HCT116 (cell line): ENCODE measurements at regions not wholly inside any gene's neighbourhood (a gene's known extent, or its start where the extent isn't known, plus 50 kb on each side); places are given as distances from the start of the nearest gene placed in this dataset.

Experiments
- ATAC-seq: fragments of 200-7000 bp; cut with Tn5 transposase; 2 replicates; pipeline ENCODE4 v1.9.1; 2020; ENCODE audit warnings: mild to moderate bottlenecking, moderate library complexity
- BruUV-seq: library from RNA; stranded (reverse); fragments of 400-500 nt; replicated peaks from 2 replicates; lab custom pipeline; 2021; lab: Mats Ljungman, UMichigan
- CTCF ChIA-PET: fragments of 300-600 bp; sonication (Branson Sonifier 250); formaldehyde crosslinking; loops from one replicate; lab custom pipeline; 2021; ENCODE audit warnings: antibody characterized with exemption; lab: Charles Lee
- POLR2A ChIA-PET: fragments of 300-600, 350-600 bp; sonication (Branson Sonifier 250); formaldehyde crosslinking; loops from one replicate; lab custom pipeline; 2021; ENCODE audit warnings: antibody characterized with exemption; lab: Charles Lee
- RAD21 ChIA-PET, 2 experiments: fragments of 300-600 bp; sonication (Branson Sonifier 250); formaldehyde crosslinking; loops; one replicate each; lab custom pipeline; 2023; ENCODE audit warnings: low total read pairs in 2 of 2; ENCODE audit not compliant: uncharacterized antibody in 2 of 2, unreplicated experiment in 2 of 2, low non-redundant PET in 1 of 2; lab: Charles Lee
- DNase-seq: peaks from one replicate; pipeline ENCODE4 v3.0.0-alpha.2; 2010; ENCODE audit warnings: low read depth, low spot score
- H2AFZ ChIP-seq: fragments of 200-600 bp; shearing (Covaris generic), sonication (generic); 2 replicates; pipeline ENCODE4 v1.6.1; 2017; ENCODE audit warnings: low read depth, mixed run types, mixed read lengths, antibody characterized with exemption, low read length; ENCODE audit not compliant: poor library complexity, severe bottlenecking
- H3K27ac ChIP-seq: 2 replicates; pipeline ENCODE4 v1.5.1; 2012; ENCODE audit warnings: low read depth, low read length
- H3K27me3 ChIP-seq: fragments of 200-600 bp; sonication (generic); 2 replicates; pipeline ENCODE4 v1.6.1; 2016; ENCODE audit warnings: mixed run types, low read length, mixed read lengths; ENCODE audit not compliant: insufficient read depth
- H3K36me3 ChIP-seq, 2 experiments: fragments of 200-500 bp in 1 of 2; fragments of 200-600 bp in 1 of 2; sonication (Bioruptor generic) in 1 of 2; sonication (generic) in 1 of 2; 2 replicates each; pipeline versions ENCODE4 v1.5.1 to v1.6.1; 2014 to 2016; ENCODE audit warnings: low read length in 2 of 2, inconsistent platforms in 1 of 2, mixed read lengths in 1 of 2, mixed run types in 1 of 2; ENCODE audit not compliant: insufficient read depth in 2 of 2, control insufficient read depth in 1 of 2
- H3K4me1 ChIP-seq, 2 experiments: fragments of 200-600 bp in 1 of 2; sonication (generic) in 1 of 2; 2 replicates each; pipeline versions ENCODE4 v1.5.1 to v1.6.1; 2012 to 2017; ENCODE audit warnings: low read length in 2 of 2, inconsistent platforms in 1 of 2, mild to moderate bottlenecking in 1 of 2, mixed read lengths in 1 of 2, mixed run types in 1 of 2, moderate library complexity in 1 of 2; ENCODE audit not compliant: insufficient read depth in 2 of 2, control insufficient read depth in 1 of 2
- H3K4me2 ChIP-seq: fragments of 200-600 bp; sonication (generic); 2 replicates; pipeline ENCODE4 v1.6.1; 2017; ENCODE audit warnings: mixed run types, low read length, mixed read lengths
- H3K4me3 ChIP-seq, 2 experiments: fragments of 200-600 bp in 1 of 2; sonication (generic) in 1 of 2; replicated peaks in 1 of 2; 2 replicates each; pipeline ENCODE4 v1.5.1; 2011 to 2016; ENCODE audit warnings: low read length in 2 of 2, control low read depth in 1 of 2, low read depth in 1 of 2, mild to moderate bottlenecking in 1 of 2, mixed read lengths in 1 of 2, mixed run types in 1 of 2
- H3K79me2 ChIP-seq: fragments of 200-600 bp; sonication (generic); 2 replicates; pipeline ENCODE4 v1.6.1; 2017; ENCODE audit warnings: mild to moderate bottlenecking, mixed run types, low read length, moderate library complexity, mixed read lengths; ENCODE audit not compliant: insufficient read depth
- H3K9ac ChIP-seq: fragments of 200-600 bp; sonication (generic); 2 replicates; pipeline ENCODE4 v1.6.1; 2016; ENCODE audit warnings: low read length, mixed read lengths
- H3K9me2 ChIP-seq: fragments of 200-600 bp; sonication (generic), shearing (Covaris generic); 2 replicates; pipeline ENCODE4 v1.6.1; 2017; ENCODE audit warnings: mixed run types, mild to moderate bottlenecking, moderate library complexity; ENCODE audit not compliant: insufficient read depth
- H3K9me3 ChIP-seq, 2 experiments: fragments of 200-500 bp in 1 of 2; fragments of 200-600 bp in 1 of 2; sonication (Bioruptor generic) in 1 of 2; sonication (generic) in 1 of 2; 2 replicates each; pipeline ENCODE4 v1.6.1; 2014 to 2017; ENCODE audit warnings: low read length in 2 of 2, mixed read lengths in 2 of 2, inconsistent platforms in 1 of 2, low read depth in 1 of 2, mild to moderate bottlenecking in 1 of 2, mixed run types in 1 of 2, moderate library complexity in 1 of 2; ENCODE audit not compliant: control insufficient read depth in 1 of 2, insufficient read depth in 1 of 2
- H4K20me1 ChIP-seq: fragments of 200-600 bp; sonication (generic), shearing (Covaris generic); 2 replicates; pipeline ENCODE4 v1.6.1; 2017; ENCODE audit warnings: mixed run types, mild to moderate bottlenecking, moderate library complexity; ENCODE audit not compliant: insufficient read depth
- CEBPB ChIP-seq: IDR thresholded peaks from 2 replicates; pipeline ENCODE4 v1.6.1; 2012; ENCODE audit warnings: low read depth
- EGR1 ChIP-seq: IDR thresholded peaks from 2 replicates; pipeline ENCODE4 v1.6.1; 2012; ENCODE audit warnings: low read depth
- EZH2 ChIP-seq: fragments of 200-600 bp; sonication (generic); IDR thresholded peaks from 2 replicates; pipeline ENCODE4 v1.6.1; 2017; ENCODE audit warnings: antibody characterized with exemption, mixed run types
- EZH2phosphoT487 ChIP-seq: fragments of 200-600 bp; IDR thresholded peaks from 2 replicates; pipeline ENCODE4 v1.6.1; 2018; ENCODE audit warnings: antibody characterized with exemption, borderline replicate concordance
- FOSL1 ChIP-seq: IDR thresholded peaks from 2 replicates; pipeline ENCODE4 v1.6.1; 2012; ENCODE audit warnings: low read depth
- JUND ChIP-seq: IDR thresholded peaks from 2 replicates; pipeline ENCODE4 v1.6.1; 2012
- POLR2A ChIP-seq: IDR thresholded peaks from 2 replicates; pipeline ENCODE4 v1.7.0; 2011; ENCODE audit warnings: borderline replicate concordance; ENCODE audit not compliant: insufficient read depth, insufficient read length; ENCODE audit errors: extremely low read depth
- POLR2AphosphoS5 ChIP-seq: IDR thresholded peaks from 2 replicates; pipeline ENCODE4 v1.6.1; 2011; ENCODE audit warnings: mild to moderate bottlenecking, low read depth, low read length, moderate library complexity
- RAD21 ChIP-seq: IDR thresholded peaks from 2 replicates; pipeline ENCODE4 v1.6.1; 2012; ENCODE audit warnings: low read depth, mild to moderate bottlenecking
- SP1 ChIP-seq: IDR thresholded peaks from 2 replicates; pipeline ENCODE4 v1.6.1; 2012; ENCODE audit warnings: low read depth
- TCF7L2 ChIP-seq: IDR thresholded peaks from 2 replicates; pipeline ENCODE4 v1.7.0; 2011; ENCODE audit warnings: borderline replicate concordance, inconsistent platforms; ENCODE audit not compliant: insufficient read depth, insufficient read length; ENCODE audit errors: extremely low read depth
- YY1 ChIP-seq: IDR thresholded peaks from 2 replicates; pipeline ENCODE4 v1.6.1; 2011; ENCODE audit warnings: low read length, low read depth, moderate library complexity, mild to moderate bottlenecking; ENCODE audit not compliant: insufficient replicate concordance; ENCODE audit errors: extremely low read depth
- ZFX ChIP-seq: fragments of 450-650 bp; IDR thresholded peaks from 2 replicates; pipeline ENCODE4 v1.6.1; 2017
- ZNF274 ChIP-seq: fragments of 200-500 bp; sonication (Bioruptor generic); IDR thresholded peaks from 2 replicates; pipeline ENCODE4 v1.6.1; 2014; ENCODE audit warnings: mild to moderate bottlenecking, low read depth, low read length, inconsistent platforms
- intact Hi-C: fragments of 100-400 bp; cut with micrococcal nuclease; formaldehyde crosslinking; loops from 2 replicates; pipeline ENCODE4 v1.10.0; 2022
- TF ChIP-seq, protein P1 (sequence below): IDR thresholded peaks from 2 replicates; pipeline ENCODE4 v1.6.1; 2012
- TF ChIP-seq, protein P2 (sequence below), 3 experiments: fragments of 200-600 bp in 1 of 3; sonication (generic) in 1 of 3; IDR thresholded peaks in 2 of 3; conservative IDR thresholded peaks in 1 of 3; 2 replicates each; pipeline ENCODE4 v1.5.1; 2012 to 2017; ENCODE audit warnings: low read depth in 2 of 3, low read length in 2 of 3, antibody characterized with exemption in 1 of 3, borderline replicate concordance in 1 of 3, control low read depth in 1 of 3, mild to moderate bottlenecking in 1 of 3, mixed read lengths in 1 of 3, mixed run types in 1 of 3, moderate library complexity in 1 of 3; ENCODE audit not compliant: insufficient read depth in 1 of 3
- TF ChIP-seq, protein P3 (sequence below): IDR thresholded peaks from 2 replicates; pipeline ENCODE4 v1.6.1; 2012; ENCODE audit warnings: low read depth
- TF ChIP-seq, protein P4 (sequence below): IDR thresholded peaks from 2 replicates; pipeline ENCODE4 v1.6.1; 2011; ENCODE audit warnings: mild to moderate bottlenecking, low read length, moderate library complexity; ENCODE audit not compliant: insufficient replicate concordance; ENCODE audit errors: extremely low read depth
- TF ChIP-seq, protein P5 (sequence below): IDR thresholded peaks from 2 replicates; pipeline ENCODE4 v1.6.1; 2012

DNA sequence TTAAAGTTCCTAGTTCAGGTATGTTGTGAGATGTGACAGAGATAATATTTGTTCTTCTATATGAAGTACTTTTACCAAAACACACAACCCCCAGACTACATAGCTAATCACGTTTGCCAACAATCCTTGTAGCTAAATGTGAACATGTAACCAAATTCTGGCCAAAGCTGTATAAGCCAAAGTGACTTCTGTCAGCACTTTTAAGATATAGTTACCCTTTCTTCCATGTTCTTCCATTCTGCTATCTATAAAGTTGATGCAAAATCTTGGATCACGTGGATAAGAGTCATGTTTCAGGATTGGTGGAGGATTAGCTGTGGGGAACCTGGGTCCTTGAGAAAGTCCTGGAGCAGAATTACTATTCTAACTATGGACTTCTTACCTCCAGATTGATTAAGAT lies 1366.6 kb downstream of the FSCB start:
- Histone ChIP-seq H3K9ac (no peak overlapping the region), H3K27me3 (no peaks in the 10 kb centered on the region), H3K36me3 (no peaks in the 10 kb centered on the region), H4K20me1 (no peaks in the 10 kb centered on the region), H3K4me2 (no peak overlapping the region), H3K4me1 (no peaks in the 10 kb centered on the region), H3K79me2 (no peaks in the 10 kb centered on the region), H3K9me2 (no peaks in the 10 kb centered on the region), H3K4me3 (no peak overlapping the region), H2AFZ (no peak overlapping the region), H3K27ac (no peak overlapping the region), H3K9me3 (no peaks in the 10 kb centered on the region; a peak in 1 of 4 replicates)
- intact Hi-C loops: no loop called here
- RAD21 ChIA-PET: no interaction called here
- POLR2A ChIA-PET: no interaction called here
- ATAC-seq (no peak), DNase-seq (no peak)
- no TSS peak for BruUV-seq
- CTCF ChIA-PET: no interaction called here
- TF ChIP-seq FOSL1 (no peak), YY1 (no peak), CEBPB (no peak), EGR1 (no peak), JUND (no peak), RAD21 (no peak), ZNF274 (no peak), SP1 (no peak), POLR2AphosphoS5 (no peak), TCF7L2 (no peak), ZFX (no peak), POLR2A (no peak), EZH2 (no peak), EZH2phosphoT487 (no peak)
- TF ChIP-seq, protein P1, sequence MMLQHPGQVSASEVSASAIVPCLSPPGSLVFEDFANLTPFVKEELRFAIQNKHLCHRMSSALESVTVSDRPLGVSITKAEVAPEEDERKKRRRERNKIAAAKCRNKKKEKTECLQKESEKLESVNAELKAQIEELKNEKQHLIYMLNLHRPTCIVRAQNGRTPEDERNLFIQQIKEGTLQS: no peak
- TF ChIP-seq, protein P2, sequence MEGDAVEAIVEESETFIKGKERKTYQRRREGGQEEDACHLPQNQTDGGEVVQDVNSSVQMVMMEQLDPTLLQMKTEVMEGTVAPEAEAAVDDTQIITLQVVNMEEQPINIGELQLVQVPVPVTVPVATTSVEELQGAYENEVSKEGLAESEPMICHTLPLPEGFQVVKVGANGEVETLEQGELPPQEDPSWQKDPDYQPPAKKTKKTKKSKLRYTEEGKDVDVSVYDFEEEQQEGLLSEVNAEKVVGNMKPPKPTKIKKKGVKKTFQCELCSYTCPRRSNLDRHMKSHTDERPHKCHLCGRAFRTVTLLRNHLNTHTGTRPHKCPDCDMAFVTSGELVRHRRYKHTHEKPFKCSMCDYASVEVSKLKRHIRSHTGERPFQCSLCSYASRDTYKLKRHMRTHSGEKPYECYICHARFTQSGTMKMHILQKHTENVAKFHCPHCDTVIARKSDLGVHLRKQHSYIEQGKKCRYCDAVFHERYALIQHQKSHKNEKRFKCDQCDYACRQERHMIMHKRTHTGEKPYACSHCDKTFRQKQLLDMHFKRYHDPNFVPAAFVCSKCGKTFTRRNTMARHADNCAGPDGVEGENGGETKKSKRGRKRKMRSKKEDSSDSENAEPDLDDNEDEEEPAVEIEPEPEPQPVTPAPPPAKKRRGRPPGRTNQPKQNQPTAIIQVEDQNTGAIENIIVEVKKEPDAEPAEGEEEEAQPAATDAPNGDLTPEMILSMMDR (IDR thresholded peaks at IDR 0.05 in 2 of 3, conservative IDR thresholded peaks at IDR 0.05 in 1 of 3; ENCODE audit: borderline replicate concordance in 1 of 3, insufficient read depth in 1 of 3, low read depth in 2 of 3, low read length in 2 of 3): no peak
- TF ChIP-seq, protein P3, sequence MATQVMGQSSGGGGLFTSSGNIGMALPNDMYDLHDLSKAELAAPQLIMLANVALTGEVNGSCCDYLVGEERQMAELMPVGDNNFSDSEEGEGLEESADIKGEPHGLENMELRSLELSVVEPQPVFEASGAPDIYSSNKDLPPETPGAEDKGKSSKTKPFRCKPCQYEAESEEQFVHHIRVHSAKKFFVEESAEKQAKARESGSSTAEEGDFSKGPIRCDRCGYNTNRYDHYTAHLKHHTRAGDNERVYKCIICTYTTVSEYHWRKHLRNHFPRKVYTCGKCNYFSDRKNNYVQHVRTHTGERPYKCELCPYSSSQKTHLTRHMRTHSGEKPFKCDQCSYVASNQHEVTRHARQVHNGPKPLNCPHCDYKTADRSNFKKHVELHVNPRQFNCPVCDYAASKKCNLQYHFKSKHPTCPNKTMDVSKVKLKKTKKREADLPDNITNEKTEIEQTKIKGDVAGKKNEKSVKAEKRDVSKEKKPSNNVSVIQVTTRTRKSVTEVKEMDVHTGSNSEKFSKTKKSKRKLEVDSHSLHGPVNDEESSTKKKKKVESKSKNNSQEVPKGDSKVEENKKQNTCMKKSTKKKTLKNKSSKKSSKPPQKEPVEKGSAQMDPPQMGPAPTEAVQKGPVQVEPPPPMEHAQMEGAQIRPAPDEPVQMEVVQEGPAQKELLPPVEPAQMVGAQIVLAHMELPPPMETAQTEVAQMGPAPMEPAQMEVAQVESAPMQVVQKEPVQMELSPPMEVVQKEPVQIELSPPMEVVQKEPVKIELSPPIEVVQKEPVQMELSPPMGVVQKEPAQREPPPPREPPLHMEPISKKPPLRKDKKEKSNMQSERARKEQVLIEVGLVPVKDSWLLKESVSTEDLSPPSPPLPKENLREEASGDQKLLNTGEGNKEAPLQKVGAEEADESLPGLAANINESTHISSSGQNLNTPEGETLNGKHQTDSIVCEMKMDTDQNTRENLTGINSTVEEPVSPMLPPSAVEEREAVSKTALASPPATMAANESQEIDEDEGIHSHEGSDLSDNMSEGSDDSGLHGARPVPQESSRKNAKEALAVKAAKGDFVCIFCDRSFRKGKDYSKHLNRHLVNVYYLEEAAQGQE: no peak
- TF ChIP-seq, protein P4, sequence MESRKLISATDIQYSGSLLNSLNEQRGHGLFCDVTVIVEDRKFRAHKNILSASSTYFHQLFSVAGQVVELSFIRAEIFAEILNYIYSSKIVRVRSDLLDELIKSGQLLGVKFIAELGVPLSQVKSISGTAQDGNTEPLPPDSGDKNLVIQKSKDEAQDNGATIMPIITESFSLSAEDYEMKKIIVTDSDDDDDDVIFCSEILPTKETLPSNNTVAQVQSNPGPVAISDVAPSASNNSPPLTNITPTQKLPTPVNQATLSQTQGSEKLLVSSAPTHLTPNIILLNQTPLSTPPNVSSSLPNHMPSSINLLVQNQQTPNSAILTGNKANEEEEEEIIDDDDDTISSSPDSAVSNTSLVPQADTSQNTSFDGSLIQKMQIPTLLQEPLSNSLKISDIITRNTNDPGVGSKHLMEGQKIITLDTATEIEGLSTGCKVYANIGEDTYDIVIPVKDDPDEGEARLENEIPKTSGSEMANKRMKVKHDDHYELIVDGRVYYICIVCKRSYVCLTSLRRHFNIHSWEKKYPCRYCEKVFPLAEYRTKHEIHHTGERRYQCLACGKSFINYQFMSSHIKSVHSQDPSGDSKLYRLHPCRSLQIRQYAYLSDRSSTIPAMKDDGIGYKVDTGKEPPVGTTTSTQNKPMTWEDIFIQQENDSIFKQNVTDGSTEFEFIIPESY: no peak
- TF ChIP-seq, protein P5, sequence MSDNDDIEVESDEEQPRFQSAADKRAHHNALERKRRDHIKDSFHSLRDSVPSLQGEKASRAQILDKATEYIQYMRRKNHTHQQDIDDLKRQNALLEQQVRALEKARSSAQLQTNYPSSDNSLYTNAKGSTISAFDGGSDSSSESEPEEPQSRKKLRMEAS: no peak
